Activated naive CD8-positive, alpha-beta T cell treated with anti-CD3 and anti-CD28 coated beads, Interleukin-2, amount 50 U/mL, for 24 hours (primary cell): ENCODE measurements at regions not wholly inside any gene's neighbourhood (a gene's known extent, or its start where the extent isn't known, plus 50 kb on each side); places are given as distances from the start of the nearest gene placed in this dataset.

Experiments
- ATAC-seq: fragments of 150-1000 bp; cut with Tn5 transposase; one replicate; pipeline ENCODE4 v1.10.0; 2021
- DNase-seq: peaks from one replicate; pipeline ENCODE4 v3.0.0; 2021
- H3K27ac Mint-ChIP-seq: one replicate; pipeline ENCODE4 v1.8.0; 2021; ENCODE audit warnings: mild to moderate bottlenecking, mixed read lengths
- H3K27me3 Mint-ChIP-seq: one replicate; pipeline ENCODE4 v1.8.0; 2021; ENCODE audit warnings: mixed read lengths
- H3K36me3 Mint-ChIP-seq: one replicate; pipeline ENCODE4 v1.8.0; 2021; ENCODE audit warnings: low read depth, mixed read lengths
- H3K4me1 Mint-ChIP-seq: one replicate; pipeline ENCODE4 v1.8.0; 2021; ENCODE audit warnings: mixed read lengths
- H3K4me3 Mint-ChIP-seq: one replicate; pipeline ENCODE4 v1.8.0; 2021; ENCODE audit warnings: mild to moderate bottlenecking, moderate library complexity, mixed read lengths
- H3K9me3 Mint-ChIP-seq: one replicate; pipeline ENCODE4 v1.8.0; 2021; ENCODE audit warnings: mixed read lengths

- peaks cover 6% of the 10 kb centered on the region for H3K9me3 Mint-ChIP-seq
- DNase-seq (no peak), ATAC-seq (no peak)
- peaks cover 3% of the 10 kb centered on the region for H3K36me3 Mint-ChIP-seq
- H3K27me3 Mint-ChIP-seq: no peaks in the 10 kb centered on the region
- H3K4me1 Mint-ChIP-seq: peaks cover 15% of the 10 kb centered on the region
- no peak overlapping the region for H3K27ac Mint-ChIP-seq
- H3K4me3 Mint-ChIP-seq: no peak overlapping the region
Measured at GRCh38 chr2:181234487-181234891, 222.7 kb upstream of the ITGA4 start.

DNA sequence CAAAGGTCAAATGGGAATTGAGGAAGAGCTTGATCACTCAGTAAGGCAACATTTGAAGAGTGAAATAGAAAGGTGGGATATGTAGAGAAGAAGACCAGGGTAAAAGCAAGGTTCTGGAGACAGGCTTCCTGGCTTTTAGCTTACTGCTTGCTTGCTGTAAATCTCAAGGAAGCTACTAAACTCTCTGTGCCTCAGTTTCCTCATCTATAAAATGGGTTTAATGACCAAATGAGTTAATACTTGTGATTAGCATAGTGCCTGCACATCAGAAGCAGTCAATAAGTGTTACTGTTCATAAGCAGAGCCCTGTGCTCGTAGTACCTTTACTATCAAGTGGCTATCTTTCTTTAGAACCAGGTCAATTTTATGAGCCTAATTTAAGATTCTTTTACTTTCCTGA lies 222.2 kb upstream of the ITGA4 start:
- no peak for DNase-seq
- Mint-ChIP-seq H3K27me3 (no peaks in the 10 kb centered on the region), H3K36me3 (peaks cover 3% of the 10 kb centered on the region), H3K9me3 (peaks cover 6% of the 10 kb centered on the region), H3K4me3 (no peak overlapping the region), H3K27ac (no peak overlapping the region), H3K4me1 (peaks cover 16% of the 10 kb centered on the region)
- ATAC-seq: no peak

DNA sequence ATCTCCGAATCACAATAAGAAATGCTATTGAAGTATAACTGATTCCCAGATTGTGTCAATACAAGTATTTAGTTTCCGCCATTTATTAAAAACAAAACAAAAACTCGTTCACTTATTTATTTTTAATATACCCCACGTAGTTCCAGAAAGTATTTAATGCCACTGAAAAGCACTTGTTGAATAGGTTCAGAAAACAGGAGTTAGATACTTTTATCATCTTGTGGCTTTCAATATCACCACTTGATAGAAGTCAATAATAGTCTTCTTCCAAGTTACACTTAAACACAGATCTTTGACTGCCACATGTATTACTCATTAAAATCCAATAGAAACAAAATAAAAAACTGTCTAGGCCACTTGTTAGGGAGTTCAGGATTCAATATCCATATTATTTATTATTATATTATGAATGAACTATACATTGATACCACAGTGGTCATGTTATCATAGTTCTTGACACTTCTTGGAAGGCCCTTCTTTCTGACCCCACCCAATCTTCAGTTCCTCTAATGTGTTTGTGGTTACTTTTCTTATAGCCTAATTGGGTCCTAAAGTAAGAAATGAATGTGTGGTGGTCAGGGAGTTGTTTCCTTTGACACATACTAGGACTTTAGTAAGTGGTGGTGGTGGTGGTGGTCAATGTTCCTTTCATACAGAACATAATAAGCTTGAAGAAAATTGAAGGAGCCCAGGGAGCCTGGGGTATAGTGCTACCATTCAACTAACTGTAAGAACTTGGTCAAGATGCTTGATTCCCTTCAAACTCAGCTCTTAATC lies 221.3 kb upstream of the ITGA4 start:
- peaks cover 6% of the 10 kb centered on the region for H3K9me3 Mint-ChIP-seq
- DNase-seq (no peak), ATAC-seq (peak; percentile 49)
- peaks cover 3% of the 10 kb centered on the region for H3K36me3 Mint-ChIP-seq
- no peak overlapping the region for H3K27ac Mint-ChIP-seq
- no peak overlapping the region for H3K4me3 Mint-ChIP-seq
- H3K27me3 Mint-ChIP-seq: no peaks in the 10 kb centered on the region
- H3K4me1 Mint-ChIP-seq: peaks cover 19% of the 10 kb centered on the region

GRCh38 chr2:181239201-181239799 lies 217.9 kb upstream of the ITGA4 start:
- Mint-ChIP-seq H3K4me1 (peaks cover 32% of the 10 kb centered on the region), H3K9me3 (peaks cover 6% of the 10 kb centered on the region), H3K27me3 (no peaks in the 10 kb centered on the region), H3K4me3 (no peak overlapping the region), H3K27ac (no peak overlapping the region), H3K36me3 (peaks cover 3% of the 10 kb centered on the region)
- no peak for DNase-seq
- ATAC-seq: no peak

- H3K27ac Mint-ChIP-seq: no peak overlapping the region
- DNase-seq: no peak
- ATAC-seq: no peak
- no peaks in the 10 kb centered on the region for H3K27me3 Mint-ChIP-seq
- H3K4me3 Mint-ChIP-seq: no peak overlapping the region
- H3K4me1 Mint-ChIP-seq: peaks cover 33% of the 10 kb centered on the region
- peaks cover 6% of the 10 kb centered on the region for H3K9me3 Mint-ChIP-seq
- peaks cover 3% of the 10 kb centered on the region for H3K36me3 Mint-ChIP-seq
Measured at GRCh38 chr2:181240844-181241243, 216.3 kb upstream of the ITGA4 start.

DNA sequence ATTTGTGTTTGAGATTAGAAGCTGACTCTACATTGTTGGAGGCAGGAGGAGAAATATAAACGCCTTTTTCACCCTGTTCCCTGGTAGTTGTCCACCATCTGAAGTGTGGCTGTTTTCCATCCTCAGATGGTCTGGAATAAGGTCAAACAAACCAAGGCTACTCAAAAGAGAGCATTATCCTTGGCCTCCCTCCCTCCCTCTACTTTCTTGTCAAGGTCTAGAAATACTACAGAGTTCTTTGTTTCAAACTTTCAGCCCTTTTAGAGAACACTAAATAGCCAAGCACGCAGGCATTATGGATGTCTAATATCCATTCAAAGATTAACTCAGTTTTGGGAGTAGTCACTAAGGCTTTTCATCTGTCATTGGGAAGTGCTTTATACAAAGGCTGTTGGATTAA lies 215.8 kb upstream of the ITGA4 start:
- H3K36me3 Mint-ChIP-seq: peaks cover 3% of the 10 kb centered on the region
- H3K27ac Mint-ChIP-seq: peak overlapping the region; percentile 36
- no peaks in the 10 kb centered on the region for H3K27me3 Mint-ChIP-seq
- no peak for DNase-seq
- H3K4me1 Mint-ChIP-seq: peaks cover 33% of the 10 kb centered on the region
- H3K4me3 Mint-ChIP-seq: no peak overlapping the region
- no peak for ATAC-seq
- peaks cover 6% of the 10 kb centered on the region for H3K9me3 Mint-ChIP-seq

DNA sequence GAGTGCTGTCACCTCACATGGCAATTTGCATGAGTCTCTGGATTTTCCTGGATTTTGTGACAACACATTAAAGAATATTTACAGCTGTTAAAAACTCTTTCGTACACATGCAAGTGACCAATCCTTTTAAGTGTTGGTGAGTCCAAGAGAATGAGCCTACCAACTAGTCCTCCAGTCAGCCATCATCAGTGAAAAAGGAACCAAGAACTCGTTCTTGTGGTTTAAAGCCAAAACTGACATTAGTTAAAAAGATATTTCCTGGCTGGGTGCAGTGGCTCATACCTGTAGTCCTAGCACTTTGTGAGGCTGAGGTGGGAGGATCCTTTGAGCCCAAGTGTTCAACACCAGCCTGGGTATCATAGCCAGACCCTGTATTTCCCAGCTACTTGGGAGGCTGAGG lies 215.4 kb upstream of the ITGA4 start:
- H3K4me1 Mint-ChIP-seq: peaks cover 33% of the 10 kb centered on the region
- DNase-seq (no peak), ATAC-seq (peak; percentile 68)
- H3K27ac Mint-ChIP-seq: peak overlapping the region; percentile 36
- no peak overlapping the region for H3K4me3 Mint-ChIP-seq
- H3K9me3 Mint-ChIP-seq: peaks cover 6% of the 10 kb centered on the region
- no peaks in the 10 kb centered on the region for H3K27me3 Mint-ChIP-seq
- peaks cover 3% of the 10 kb centered on the region for H3K36me3 Mint-ChIP-seq

GRCh38 chr2:181242262-181242661 lies 214.9 kb upstream of the ITGA4 start:
- Mint-ChIP-seq H3K4me3 (no peak overlapping the region), H3K27me3 (no peaks in the 10 kb centered on the region), H3K4me1 (peaks cover 33% of the 10 kb centered on the region), H3K36me3 (peaks cover 2% of the 10 kb centered on the region), H3K27ac (no peak overlapping the region), H3K9me3 (peaks cover 2% of the 10 kb centered on the region)
- DNase-seq (no peak), ATAC-seq (no peak)

DNA sequence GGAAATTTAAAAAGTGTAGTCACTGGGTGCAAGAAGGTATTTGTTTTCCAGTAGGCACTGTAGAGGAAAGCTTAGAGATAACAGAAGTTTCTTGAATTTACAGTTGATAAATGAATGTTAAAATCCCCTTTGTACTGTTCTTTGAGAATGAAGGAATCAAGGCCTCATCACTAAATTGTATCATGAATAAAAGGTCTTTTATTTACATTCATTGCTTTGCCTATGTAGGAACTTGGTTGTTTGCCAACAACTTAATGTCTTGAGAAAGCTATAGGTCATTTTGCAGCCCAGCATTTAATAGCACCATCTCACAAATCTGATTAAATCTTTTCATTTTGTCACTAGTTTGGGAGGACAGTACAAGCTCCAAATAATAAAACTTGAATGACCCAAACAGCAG lies 213.9 kb upstream of the ITGA4 start:
- no peak overlapping the region for H3K27ac Mint-ChIP-seq
- DNase-seq: no peak
- H3K4me1 Mint-ChIP-seq: peaks cover 33% of the 10 kb centered on the region
- no peak overlapping the region for H3K4me3 Mint-ChIP-seq
- no peak for ATAC-seq
- H3K36me3 Mint-ChIP-seq: peaks cover 2% of the 10 kb centered on the region
- no peaks in the 10 kb centered on the region for H3K9me3 Mint-ChIP-seq
- no peaks in the 10 kb centered on the region for H3K27me3 Mint-ChIP-seq

GRCh38 chr2:181250691-181251090 lies 206.5 kb upstream of the ITGA4 start:
- no peak for ATAC-seq
- H3K36me3 Mint-ChIP-seq: peaks cover 3% of the 10 kb centered on the region
- DNase-seq: no peak
- peaks cover 17% of the 10 kb centered on the region for H3K4me1 Mint-ChIP-seq
- H3K4me3 Mint-ChIP-seq: no peak overlapping the region
- H3K9me3 Mint-ChIP-seq: no peaks in the 10 kb centered on the region
- no peaks in the 10 kb centered on the region for H3K27me3 Mint-ChIP-seq
- H3K27ac Mint-ChIP-seq: no peak overlapping the region

DNA sequence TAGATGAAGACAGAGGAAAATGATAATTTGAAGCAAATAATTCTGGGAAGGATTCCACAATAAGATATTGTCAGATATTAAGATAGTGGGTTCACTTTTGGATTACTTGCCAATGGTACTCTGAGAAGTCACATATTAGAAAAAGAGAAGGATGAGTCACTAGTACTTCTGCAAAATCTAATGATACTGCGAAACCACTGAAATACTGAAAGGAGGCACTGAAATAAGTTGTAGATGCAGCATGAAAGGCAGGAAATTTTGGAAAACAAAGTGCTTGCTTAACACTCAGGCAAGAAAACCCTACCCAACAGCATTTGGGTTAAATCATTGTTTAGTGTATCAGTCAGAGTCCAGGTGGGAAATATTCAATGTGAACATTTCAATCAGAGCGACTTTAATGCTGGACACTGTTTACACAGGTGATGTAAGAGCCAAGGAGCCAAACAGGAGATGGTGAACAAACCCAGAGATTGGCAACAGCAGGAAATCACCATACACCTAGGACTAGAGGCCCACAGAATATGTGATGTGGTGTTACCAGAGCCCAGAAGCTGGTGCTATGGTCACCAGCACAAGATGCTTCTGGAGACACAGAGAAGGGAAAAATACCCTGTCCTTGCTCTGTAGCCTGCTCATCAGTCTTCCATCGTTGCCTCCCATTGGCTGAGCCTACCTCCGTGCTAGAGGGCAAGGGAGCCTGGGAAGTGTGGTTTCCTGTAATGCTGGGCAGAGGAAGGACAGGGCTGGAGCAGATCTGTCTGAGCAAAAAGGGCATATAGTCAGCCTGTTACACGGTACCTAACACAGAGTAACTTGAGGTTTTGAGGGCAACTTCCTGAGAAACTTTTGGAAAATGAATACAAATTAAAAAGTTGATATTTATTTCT lies 204.7 kb upstream of the ITGA4 start:
- peaks cover 17% of the 10 kb centered on the region for H3K4me1 Mint-ChIP-seq
- H3K36me3 Mint-ChIP-seq: peaks cover 2% of the 10 kb centered on the region
- no peak for DNase-seq
- no peak overlapping the region for H3K27ac Mint-ChIP-seq
- H3K27me3 Mint-ChIP-seq: no peaks in the 10 kb centered on the region
- no peak for ATAC-seq
- no peak overlapping the region for H3K4me3 Mint-ChIP-seq
- H3K9me3 Mint-ChIP-seq: no peaks in the 10 kb centered on the region

DNA sequence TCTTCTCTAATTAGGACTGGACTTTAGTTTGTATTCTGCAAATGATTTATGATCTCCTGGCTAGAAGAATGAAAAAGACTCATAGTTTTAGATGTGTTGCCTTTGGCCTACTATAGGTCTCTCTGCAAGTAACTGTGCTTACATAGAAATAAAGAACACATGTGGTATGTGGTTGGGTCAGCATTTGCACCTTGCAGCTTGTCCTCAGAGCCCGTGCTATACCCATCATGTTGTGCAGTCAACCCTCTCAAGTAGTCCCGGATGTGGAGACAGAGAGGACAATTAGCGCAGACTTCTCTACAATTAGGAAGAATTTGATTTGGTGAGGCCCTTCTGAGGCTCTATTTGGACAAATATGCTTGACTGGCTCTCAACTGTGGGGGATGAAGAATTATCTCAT lies 203.7 kb upstream of the ITGA4 start:
- ATAC-seq (no peak), DNase-seq (no peak)
- H3K27me3 Mint-ChIP-seq: no peaks in the 10 kb centered on the region
- no peak overlapping the region for H3K4me3 Mint-ChIP-seq
- H3K4me1 Mint-ChIP-seq: peaks cover 17% of the 10 kb centered on the region
- no peaks in the 10 kb centered on the region for H3K9me3 Mint-ChIP-seq
- H3K27ac Mint-ChIP-seq: no peak overlapping the region
- H3K36me3 Mint-ChIP-seq: peaks cover 2% of the 10 kb centered on the region

GRCh38 chr2:181255651-181256050 lies 201.5 kb upstream of the ITGA4 start:
- ATAC-seq (no peak), DNase-seq (no peak)
- H3K27ac Mint-ChIP-seq: no peak overlapping the region
- H3K36me3 Mint-ChIP-seq: peaks cover 2% of the 10 kb centered on the region
- peaks cover 25% of the 10 kb centered on the region for H3K4me1 Mint-ChIP-seq
- no peaks in the 10 kb centered on the region for H3K27me3 Mint-ChIP-seq
- no peaks in the 10 kb centered on the region for H3K9me3 Mint-ChIP-seq
- no peak overlapping the region for H3K4me3 Mint-ChIP-seq

- H3K4me3 Mint-ChIP-seq: no peak overlapping the region
- H3K4me1 Mint-ChIP-seq: peaks cover 34% of the 10 kb centered on the region
- H3K36me3 Mint-ChIP-seq: no peaks in the 10 kb centered on the region
- no peaks in the 10 kb centered on the region for H3K27me3 Mint-ChIP-seq
- no peaks in the 10 kb centered on the region for H3K9me3 Mint-ChIP-seq
- DNase-seq (no peak), ATAC-seq (no peak)
- H3K27ac Mint-ChIP-seq: no peak overlapping the region
Measured at GRCh38 chr2:181258720-181259119, 198.5 kb upstream of the ITGA4 start.

DNA sequence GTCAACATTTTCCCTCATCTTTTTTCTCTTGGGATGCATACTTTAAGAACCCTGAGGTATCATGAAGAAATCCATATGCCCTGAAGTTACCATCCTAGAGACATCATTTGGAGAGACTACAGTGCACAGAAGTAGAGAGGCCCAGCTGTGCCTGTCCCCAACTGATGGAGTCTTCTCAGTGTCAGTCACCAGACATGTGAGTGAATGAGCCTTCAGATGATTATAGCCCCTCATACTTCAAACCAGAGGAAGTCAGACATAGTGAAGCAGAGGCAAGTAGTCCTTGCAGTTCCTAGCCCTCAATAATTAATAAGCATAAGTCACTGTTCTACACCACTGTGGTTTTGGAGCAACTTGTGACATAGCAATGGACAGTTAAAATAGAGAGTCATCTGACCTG lies 194.4 kb upstream of the ITGA4 start:
- ATAC-seq (no peak), DNase-seq (no peak)
- H3K27ac Mint-ChIP-seq: no peak overlapping the region
- no peaks in the 10 kb centered on the region for H3K9me3 Mint-ChIP-seq
- peaks cover 42% of the 10 kb centered on the region for H3K4me1 Mint-ChIP-seq
- H3K27me3 Mint-ChIP-seq: no peaks in the 10 kb centered on the region
- no peak overlapping the region for H3K4me3 Mint-ChIP-seq
- no peaks in the 10 kb centered on the region for H3K36me3 Mint-ChIP-seq
